ENCODE measurements at regions not wholly inside any gene's neighbourhood (a gene's known extent, or its start where the extent isn't known, plus 50 kb on each side); places are given as distances from the start of the nearest gene placed in this dataset.

- TF ChIP-seq POLR2A (IDR thresholded peaks at IDR 0.05), result no peak
- no peak for TF ChIP-seq CTCF (IDR thresholded peaks at IDR 0.05)
Observed at GRCh38 chr12:25906651-25907340, 51.7 kb upstream of the RASSF8 start.
